Testis (tissue), 2 donors: ENCODE measurements at regions not wholly inside any gene's neighbourhood (a gene's known extent, or its start where the extent isn't known, plus 50 kb on each side); places are given as distances from the start of the nearest gene placed in this dataset.
"Not testable (repeated sequence)": the region's sequence is repeated elsewhere in the genome, so short reads cannot be mapped to it uniquely, and the experiment has no call there.

ENCODE experiments used
- POLR2A ChIP-seq: fragments of 450-650 bp; IDR thresholded peaks from one replicate; pipeline ENCODE4 v1.6.1; 2017; ENCODE audit warnings: antibody characterized with exemption, mild to moderate bottlenecking, moderate library complexity
- TF ChIP-seq, protein P1 (sequence below), 3 experiments: fragments of 450-650 bp in 2 of 3; fragments of 200-600 bp in 1 of 3; sonication (generic) in 1 of 3; IDR thresholded peaks; one replicate each; pipeline ENCODE4 v1.5.1; 2016 to 2019; ENCODE audit warnings: antibody characterized with exemption in 3 of 3, mild to moderate bottlenecking in 2 of 3, moderate library complexity in 1 of 3

DNA sequence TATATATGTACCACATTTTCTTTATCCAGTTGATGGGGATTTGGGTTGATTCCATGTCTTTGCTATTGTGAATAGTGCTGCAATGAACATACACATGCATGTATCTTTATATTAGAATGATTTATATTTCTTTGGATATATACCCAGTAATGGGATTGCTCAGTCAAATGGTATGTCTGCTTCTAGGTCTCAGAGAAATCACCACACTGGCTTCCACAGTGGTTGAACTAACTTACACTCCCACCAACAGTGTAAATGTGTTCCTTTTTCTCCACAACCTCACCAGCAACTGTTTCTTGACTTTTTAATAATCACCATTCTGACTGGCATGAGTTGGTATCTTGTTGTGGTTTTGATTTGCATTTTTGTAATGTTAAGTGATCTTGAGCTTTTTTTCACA is 452.2 kb upstream of the FLRT2 start:
- TF ChIP-seq, protein P1, sequence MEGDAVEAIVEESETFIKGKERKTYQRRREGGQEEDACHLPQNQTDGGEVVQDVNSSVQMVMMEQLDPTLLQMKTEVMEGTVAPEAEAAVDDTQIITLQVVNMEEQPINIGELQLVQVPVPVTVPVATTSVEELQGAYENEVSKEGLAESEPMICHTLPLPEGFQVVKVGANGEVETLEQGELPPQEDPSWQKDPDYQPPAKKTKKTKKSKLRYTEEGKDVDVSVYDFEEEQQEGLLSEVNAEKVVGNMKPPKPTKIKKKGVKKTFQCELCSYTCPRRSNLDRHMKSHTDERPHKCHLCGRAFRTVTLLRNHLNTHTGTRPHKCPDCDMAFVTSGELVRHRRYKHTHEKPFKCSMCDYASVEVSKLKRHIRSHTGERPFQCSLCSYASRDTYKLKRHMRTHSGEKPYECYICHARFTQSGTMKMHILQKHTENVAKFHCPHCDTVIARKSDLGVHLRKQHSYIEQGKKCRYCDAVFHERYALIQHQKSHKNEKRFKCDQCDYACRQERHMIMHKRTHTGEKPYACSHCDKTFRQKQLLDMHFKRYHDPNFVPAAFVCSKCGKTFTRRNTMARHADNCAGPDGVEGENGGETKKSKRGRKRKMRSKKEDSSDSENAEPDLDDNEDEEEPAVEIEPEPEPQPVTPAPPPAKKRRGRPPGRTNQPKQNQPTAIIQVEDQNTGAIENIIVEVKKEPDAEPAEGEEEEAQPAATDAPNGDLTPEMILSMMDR (IDR thresholded peaks at IDR 0.05) = not testable (repeated sequence)
- TF ChIP-seq POLR2A = not testable (repeated sequence)
